Right lobe of liver (tissue), 6 donors: ENCODE measurements at regions not wholly inside any gene's neighbourhood (a gene's known extent, or its start where the extent isn't known, plus 50 kb on each side); places are given as distances from the start of the nearest gene placed in this dataset.

Source experiments
- ATAC-seq, 4 donors: fragments of 200-7000 bp; cut with Tn5 transposase; one replicate each; pipeline ENCODE4 v1.9.1; 2020; ENCODE audit warnings: mild to moderate bottlenecking in 4 of 4, moderate library complexity in 4 of 4
- DNase-seq, 3 donors: peaks; one replicate each; pipeline ENCODE4 v3.0.0-alpha.2; 2020
- H3K27ac ChIP-seq, 3 donors: fragments of 200-600 bp; one replicate each; pipeline ENCODE4 v1.8.0; 2022
- H3K27me3 ChIP-seq, 2 donors: fragments of 200-600 bp; one replicate each; pipeline ENCODE4 v1.8.0; 2022
- H3K36me3 ChIP-seq, 4 donors: fragments of 200-600 bp; sonication (generic) in 1 of 4; one replicate each; pipeline versions ENCODE4 v1.5.1 to v1.8.0; 2017 to 2022; ENCODE audit warnings: control low read depth in 1 of 4
- H3K4me1 ChIP-seq, 4 donors: fragments of 200-600 bp; sonication (generic) in 1 of 4; one replicate each; pipeline versions ENCODE4 v1.5.1 to v1.8.0; 2017 to 2022; ENCODE audit warnings: control low read depth in 1 of 4
- H3K4me3 ChIP-seq, 3 donors: fragments of 200-600 bp; one replicate each; pipeline ENCODE4 v1.8.0; 2022
- H3K9me3 ChIP-seq, 4 donors: fragments of 200-600 bp; sonication (generic) in 1 of 4; one replicate each; pipeline versions ENCODE4 v1.5.1 to v1.8.0; 2017 to 2022; ENCODE audit warnings: control low read depth in 1 of 4
- CTCF ChIP-seq, 4 donors: fragments of 200-600 bp in 3 of 4; fragments of 450-650 bp in 1 of 4; IDR thresholded peaks; one replicate each; pipeline versions ENCODE4 v1.5.1 to v1.8.0; 2016 to 2022; ENCODE audit warnings: antibody characterized with exemption in 4 of 4, mild to moderate bottlenecking in 2 of 4
- POLR2A ChIP-seq: fragments of 450-650 bp; IDR thresholded peaks from one replicate; pipeline ENCODE4 v1.6.1; 2017; ENCODE audit warnings: antibody characterized with exemption, mild to moderate bottlenecking
- WGBS: methylation state at CpG from one replicate; pipeline ENCODE4 v1.1.6; 2018; ENCODE audit warnings: low coverage, low lambda C conversion rate; ENCODE audit not compliant: insufficient coverage; ENCODE audit errors: missing lambda C conversion rate; 5-methylcytosine and 5-hydroxymethylcytosine counted together
- intact Hi-C, 2 donors: fragments of 100-400 bp; cut with DNase I; formaldehyde crosslinking; loops; one replicate each; pipeline versions ENCODE4 v1.11.2 to v1.14.1; 2022
- donor health status: DM: no; HTN: yes; CAD: no.
- donor health status: DM: no; HTN: no; CAD: no.
- donor health status: DM: no; HTN: no; CAD: no.
- donor health status: DM: no; HTN: yes; CAD: no.
- donor health status: DM: no; HTN: yes; CAD: no.

DNA sequence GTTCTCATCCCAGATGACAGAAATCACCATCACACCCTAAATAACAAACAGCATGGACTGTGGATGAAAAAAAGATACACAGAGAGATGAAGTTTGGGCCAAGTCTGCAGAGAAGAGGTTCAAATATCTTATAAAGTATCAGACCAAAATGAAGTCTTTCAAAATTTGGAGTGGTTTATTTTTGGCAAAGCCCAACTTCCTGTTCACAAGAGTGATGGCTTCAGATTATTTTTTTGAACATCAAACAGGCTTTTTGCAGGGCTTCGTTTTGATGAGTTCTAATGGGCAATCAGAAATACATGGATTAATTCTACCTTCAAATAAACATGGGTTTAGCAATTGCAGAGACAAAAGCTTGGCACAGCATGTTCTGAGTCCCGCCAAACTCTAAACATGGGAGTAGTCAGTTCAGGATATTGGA, 378.2 kb upstream of the RPS23 start:
- Histone ChIP-seq H3K4me1 (no peaks in the 10 kb centered on the region), H3K9me3 (peaks cover 0 to 4% (median 0%) of the 10 kb centered on the region in 4 donors), H3K27me3 (no peaks in the 10 kb centered on the region), H3K4me3 (no peak overlapping the region), H3K36me3 (no peaks in the 10 kb centered on the region), H3K27ac (no peak overlapping the region)
- TF ChIP-seq POLR2A (no peak), CTCF (IDR thresholded peaks at IDR 0.05) (no peak)
- ATAC-seq, result no peak
- WGBS, result 49% methylated on average over 2 of the region's 2 CpGs
- intact Hi-C loops, result no loop called here
- DNase-seq, result no peak

- H3K36me3 ChIP-seq, result no peaks in the 10 kb centered on the region
- intact Hi-C loops, result no loop called here
- 63% methylated on average over 7 of the region's 7 CpGs for WGBS
- H3K9me3 ChIP-seq, result peaks cover 0 to 4% (median 0%) of the 10 kb centered on the region in 4 donors
- ATAC-seq (no peak), DNase-seq (no peak)
- H3K27me3 ChIP-seq, result no peaks in the 10 kb centered on the region
- TF ChIP-seq POLR2A (no peak), CTCF (IDR thresholded peaks at IDR 0.05) (no peak)
- no peak overlapping the region for H3K27ac ChIP-seq
- no peak overlapping the region for H3K4me3 ChIP-seq
- H3K4me1 ChIP-seq, result no peaks in the 10 kb centered on the region
Measured at GRCh38 chr5:82655078-82655477, 376.9 kb upstream of the RPS23 start.

DNA sequence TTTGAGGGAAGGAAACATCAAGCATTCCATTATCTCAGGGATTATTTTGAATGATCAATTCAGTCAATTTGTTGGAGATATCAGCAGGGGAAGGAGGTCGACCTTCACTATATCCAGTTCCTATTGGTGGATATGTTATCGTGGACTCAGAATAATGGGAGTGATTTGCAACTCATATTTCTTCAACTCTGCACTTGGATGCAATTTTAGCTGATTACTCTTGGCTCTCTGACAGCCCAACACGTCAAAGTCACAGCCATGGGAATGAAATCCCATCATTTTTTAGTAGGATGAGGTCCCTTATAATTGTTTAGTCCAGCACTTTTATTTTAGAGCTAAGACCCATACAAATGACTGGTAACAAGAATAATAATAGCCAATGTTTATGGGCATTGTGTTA, 371.8 kb upstream of the RPS23 start:
- no peak overlapping the region for H3K4me3 ChIP-seq
- H3K36me3 ChIP-seq, result no peaks in the 10 kb centered on the region
- no peak for TF ChIP-seq POLR2A
- TF ChIP-seq CTCF (IDR thresholded peaks at IDR 0.05), result no peak
- DNase-seq, result no peak
- intact Hi-C loops, result no loop called here
- H3K27me3 ChIP-seq, result no peaks in the 10 kb centered on the region
- no peak overlapping the region for H3K27ac ChIP-seq
- peaks cover 0 to 4% (median 0%) of the 10 kb centered on the region in 4 donors for H3K9me3 ChIP-seq
- no peaks in the 10 kb centered on the region for H3K4me1 ChIP-seq
- WGBS, result 68% methylated on average over 3 of the region's 3 CpGs
- no peak for ATAC-seq

- ATAC-seq, result no peak
- Histone ChIP-seq H3K4me3 (no peak overlapping the region), H3K27ac (no peak overlapping the region), H3K9me3 (no peaks in the 10 kb centered on the region), H3K36me3 (no peaks in the 10 kb centered on the region), H3K27me3 (no peaks in the 10 kb centered on the region), H3K4me1 (peaks cover 0 to 8% (median 3%) of the 10 kb centered on the region in 4 donors)
- intact Hi-C loops, result no loop called here
- DNase-seq, result no peak
- TF ChIP-seq POLR2A, result no peak
- TF ChIP-seq CTCF (IDR thresholded peaks at IDR 0.05), result no peak
- 79% methylated on average over 4 of the region's 4 CpGs for WGBS
Measured at GRCh38 chr5:82644766-82645165, 366.6 kb upstream of the RPS23 start.

GRCh38 chr5:82644229-82644628, 366.1 kb upstream of the RPS23 start:
- ATAC-seq (no peak), DNase-seq (no peak)
- Histone ChIP-seq H3K27me3 (no peaks in the 10 kb centered on the region), H3K4me1 (peaks cover 0 to 14% (median 6%) of the 10 kb centered on the region in 4 donors), H3K36me3 (no peaks in the 10 kb centered on the region), H3K9me3 (no peaks in the 10 kb centered on the region), H3K27ac (no peak overlapping the region), H3K4me3 (no peak overlapping the region)
- intact Hi-C loops, result no loop called here
- TF ChIP-seq POLR2A (no peak), CTCF (IDR thresholded peaks at IDR 0.05) (no peak)
